Mesothelial cell of epicardium (in vitro differentiated cells): ENCODE measurements at regions not wholly inside any gene's neighbourhood (a gene's known extent, or its start where the extent isn't known, plus 50 kb on each side); places are given as distances from the start of the nearest gene placed in this dataset.
"Not testable (repeated sequence)": the region's sequence is repeated elsewhere in the genome, so short reads cannot be mapped to it uniquely, and the experiment has no call there.

Experiments
- DNase-seq, 2 experiments: peaks; one replicate each; pipeline ENCODE4 v3.0.0; 2021; ENCODE audit warnings: low spot score in 2 of 2; ENCODE audit not compliant: unreplicated experiment in 2 of 2
- H3K27ac Mint-ChIP-seq: 2 replicates; pipeline ENCODE4 v1.8.0; 2021; ENCODE audit warnings: mixed read lengths
- H3K27me3 Mint-ChIP-seq: 2 replicates; pipeline ENCODE4 v1.8.0; 2021; ENCODE audit warnings: low read depth, mixed read lengths
- H3K36me3 Mint-ChIP-seq: 2 replicates; pipeline ENCODE4 v1.8.0; 2021; ENCODE audit warnings: mixed read lengths
- H3K4me1 Mint-ChIP-seq: 2 replicates; pipeline ENCODE4 v1.8.0; 2021; ENCODE audit warnings: mixed read lengths
- H3K4me3 Mint-ChIP-seq: 2 replicates; pipeline ENCODE4 v1.8.0; 2021; ENCODE audit warnings: mild to moderate bottlenecking, moderate library complexity, mixed read lengths
- H3K9me3 Mint-ChIP-seq: 2 replicates; pipeline ENCODE4 v1.8.0; 2021; ENCODE audit warnings: mixed read lengths
- CTCF ChIP-seq: fragments of 200-600 bp; sonication (generic); IDR thresholded peaks from one replicate; pipeline ENCODE4 v1.5.0; 2021; ENCODE audit warnings: antibody characterized with exemption; ENCODE audit not compliant: unreplicated experiment

GRCh38 chr4:123599920-123600810, 203.6 kb downstream of the SPRY1 start:
- Mint-ChIP-seq H3K27me3 (no peaks in the 10 kb centered on the region), H3K9me3 (peaks cover 10% of the 10 kb centered on the region), H3K4me1 (peaks cover 23% of the 10 kb centered on the region), H3K36me3 (no peaks in the 10 kb centered on the region), H3K27ac (peak overlapping the region; percentile 83), H3K4me3 (no peak overlapping the region)
- TF ChIP-seq CTCF, result no peak
- DNase-seq, result no peak

GRCh38 chr4:123600987-123601904, 204.7 kb downstream of the SPRY1 start:
- Mint-ChIP-seq H3K4me3 (no peak overlapping the region), H3K27ac (peak overlapping the region; percentile 83), H3K36me3 (no peaks in the 10 kb centered on the region)

GRCh38 chr4:123602007-123602406, 205.4 kb downstream of the SPRY1 start:
- Mint-ChIP-seq H3K9me3 (peaks cover 6% of the 10 kb centered on the region), H3K27me3 (no peaks in the 10 kb centered on the region), H3K36me3 (no peaks in the 10 kb centered on the region), H3K4me3 (no peak overlapping the region), H3K27ac (no peak overlapping the region), H3K4me1 (peaks cover 23% of the 10 kb centered on the region)
- no peak for TF ChIP-seq CTCF
- DNase-seq, result no peak

More at GRCh38 chr4:123600987-123601904, 204.7 kb downstream of the SPRY1 start:
- TF ChIP-seq CTCF, result no peak
- H3K27me3 Mint-ChIP-seq, result no peaks in the 10 kb centered on the region
- peaks cover 9% of the 10 kb centered on the region for H3K9me3 Mint-ChIP-seq
- peaks cover 23% of the 10 kb centered on the region for H3K4me1 Mint-ChIP-seq
- DNase-seq, result no peak

- TF ChIP-seq CTCF, result no peak
- Mint-ChIP-seq H3K9me3 (peaks cover 6% of the 10 kb centered on the region), H3K27ac (no peak overlapping the region), H3K36me3 (no peaks in the 10 kb centered on the region), H3K4me1 (peaks cover 23% of the 10 kb centered on the region), H3K27me3 (no peaks in the 10 kb centered on the region), H3K4me3 (no peak overlapping the region)
- DNase-seq, result no peak
Observed at GRCh38 chr4:123603165-123603564, 206.6 kb downstream of the SPRY1 start.

GRCh38 chr4:123605797-123606196, 209.2 kb downstream of the SPRY1 start:
- H3K9me3 Mint-ChIP-seq, H3K27me3 Mint-ChIP-seq, H3K4me3 Mint-ChIP-seq, H3K27ac Mint-ChIP-seq, DNase-seq, H3K36me3 Mint-ChIP-seq: not testable (repeated sequence)
- H3K4me1 Mint-ChIP-seq, result peaks cover 14% of the 10 kb centered on the region

GRCh38 chr4:123606336-123606735, 209.7 kb downstream of the SPRY1 start:
- Mint-ChIP-seq H3K4me3 (no peak overlapping the region), H3K27me3 (no peaks in the 10 kb centered on the region), H3K27ac (no peak overlapping the region), H3K36me3 (no peaks in the 10 kb centered on the region), H3K4me1 (peaks cover 8% of the 10 kb centered on the region), H3K9me3 (peaks cover 6% of the 10 kb centered on the region)
- DNase-seq, result no peak
- no peak for TF ChIP-seq CTCF
